Common myeloid progenitor, CD34-positive (primary cell): ENCODE measurements at regions not wholly inside any gene's neighbourhood (a gene's known extent, or its start where the extent isn't known, plus 50 kb on each side); places are given as distances from the start of the nearest gene placed in this dataset.

Source experiments
- CTCF ChIA-PET: fragments of 350-600 bp; sonication (Branson Sonifier 250); formaldehyde crosslinking; loops from one replicate; lab custom pipeline; 2021; ENCODE audit warnings: antibody characterized with exemption; lab: Charles Lee
- POLR2A ChIA-PET: fragments of 350-600 bp; sonication (Branson Sonifier 250); formaldehyde crosslinking; loops from one replicate; lab custom pipeline; 2021; ENCODE audit warnings: antibody characterized with exemption; lab: Charles Lee
- DNase-seq, 3 donors: peaks; one replicate each; pipeline versions ENCODE4 v3.0.0 to v3.0.0-alpha.2; 2013
- H3K27ac ChIP-seq, 2 experiments: 1 replicate in 1 of 2; 2 replicates in 1 of 2; pipeline ENCODE4 v1.7.0; 2013; ENCODE audit warnings: inconsistent platforms in 2 of 2, low read length in 2 of 2, mild to moderate bottlenecking in 2 of 2, low read depth in 1 of 2, moderate library complexity in 1 of 2; ENCODE audit not compliant: severe bottlenecking in 2 of 2, insufficient read depth in 1 of 2, poor library complexity in 1 of 2
- H3K27me3 ChIP-seq, 5 experiments: replicated peaks in 2 of 5; 1 replicate in 3 of 5; 2 replicates in 2 of 5; pipeline versions ENCODE4 v1.6.1 to v1.7.0; 2013; ENCODE audit warnings: low read length in 4 of 5, mild to moderate bottlenecking in 2 of 5, moderate library complexity in 2 of 5, inconsistent platforms in 1 of 5; ENCODE audit not compliant: insufficient read depth in 5 of 5, control insufficient read depth in 4 of 5
- H3K36me3 ChIP-seq, 4 experiments: 1 replicate in 2 of 4; 2 replicates in 2 of 4; pipeline versions ENCODE4 v1.6.1 to v1.7.0; 2013; ENCODE audit warnings: low read length in 3 of 4, control low read depth in 1 of 4, mild to moderate bottlenecking in 1 of 4; ENCODE audit not compliant: control insufficient read depth in 4 of 4, insufficient read depth in 4 of 4
- H3K4me1 ChIP-seq, 4 experiments: 1 replicate in 3 of 4; 2 replicates in 1 of 4; pipeline versions ENCODE4 v1.6.1 to v1.7.1; 2013; ENCODE audit warnings: low read length in 3 of 4, mild to moderate bottlenecking in 3 of 4, control low read depth in 1 of 4, inconsistent platforms in 1 of 4, moderate library complexity in 1 of 4; ENCODE audit not compliant: control insufficient read depth in 4 of 4, insufficient read depth in 4 of 4; ENCODE audit errors: control extremely low read depth in 1 of 4
- H3K4me3 ChIP-seq, 7 experiments: 1 replicate in 4 of 7; 2 replicates in 3 of 7; pipeline versions ENCODE4 v1.5.1 to v1.7.0; 2013; ENCODE audit warnings: mild to moderate bottlenecking in 7 of 7, low read length in 6 of 7, moderate library complexity in 6 of 7, inconsistent platforms in 2 of 7, low read depth in 2 of 7, control low read depth in 1 of 7; ENCODE audit not compliant: insufficient read depth in 4 of 7, control insufficient read depth in 1 of 7; ENCODE audit errors: extremely low read depth in 1 of 7
- H3K9me3 ChIP-seq, 5 experiments: 1 replicate in 4 of 5; 2 replicates in 1 of 5; pipeline versions ENCODE4 v1.6.1 to v1.7.1; 2013; ENCODE audit warnings: low read length in 4 of 5, mild to moderate bottlenecking in 2 of 5, inconsistent platforms in 1 of 5, low read depth in 1 of 5, moderate library complexity in 1 of 5; ENCODE audit not compliant: control insufficient read depth in 4 of 5, insufficient read depth in 2 of 5; ENCODE audit errors: control extremely low read depth in 1 of 5
- WGBS: methylation state at CpG from one replicate; pipeline ENCODE4 v1.1.5; 2013; ENCODE audit not compliant: insufficient coverage; 5-methylcytosine and 5-hydroxymethylcytosine counted together

- no peaks in the 10 kb centered on the region for H3K27me3 ChIP-seq
- DNase-seq: no peak
- no peaks in the 10 kb centered on the region for H3K36me3 ChIP-seq
- WGBS: 93% methylated on average over 16 of the region's 22 CpGs
- no peak overlapping the region for H3K27ac ChIP-seq
- H3K9me3 ChIP-seq: no peaks in the 10 kb centered on the region
- ChIA-PET CTCF (interaction anchor here (1.5 kb wide), 1 partner anchor 123 kb away, joined by 3 read pairs; no protein-coding TSS in a partner anchor), POLR2A (no interaction called here)
- no peak overlapping the region for H3K4me3 ChIP-seq
- H3K4me1 ChIP-seq: peaks cover 17 to 44% (median 38%) of the 10 kb centered on the region in 4 experiments
Observed at GRCh38 chr9:91160181-91160580, 201.5 kb downstream of the AUH start.

- no peak overlapping the region for H3K27ac ChIP-seq
- peaks cover 17 to 50% (median 43%) of the 10 kb centered on the region in 4 experiments for H3K4me1 ChIP-seq
- no peak for DNase-seq
- H3K9me3 ChIP-seq: no peaks in the 10 kb centered on the region
- H3K27me3 ChIP-seq: no peaks in the 10 kb centered on the region
- H3K36me3 ChIP-seq: no peaks in the 10 kb centered on the region
- ChIA-PET CTCF (interaction anchor here (1.0 to 1.5 kb wide), 3 partner anchors 9 to 124 kb away, joined by 3 to 4 read pairs (median 3); no protein-coding TSS in a partner anchor), POLR2A (no interaction called here)
- H3K4me3 ChIP-seq: no peak overlapping the region
- 97% methylated on average over 17 of the region's 31 CpGs for WGBS
Observed at GRCh38 chr9:91160599-91161464, 200.9 kb downstream of the AUH start.

- no peak overlapping the region for H3K4me3 ChIP-seq
- no peaks in the 10 kb centered on the region for H3K9me3 ChIP-seq
- 90% methylated on average over 8 of the region's 13 CpGs for WGBS
- no peaks in the 10 kb centered on the region for H3K27me3 ChIP-seq
- CTCF ChIA-PET: interaction anchor here (1.0 to 1.5 kb wide), 3 partner anchors 9 to 125 kb away, joined by 3 to 4 read pairs (median 3); no protein-coding TSS in a partner anchor
- H3K27ac ChIP-seq: no peak overlapping the region
- DNase-seq: no peak
- POLR2A ChIA-PET: interaction anchor here (1.8 kb wide), 1 partner anchor 10 kb away, joined by 7 read pairs; no protein-coding TSS in a partner anchor
- H3K4me1 ChIP-seq: peaks cover 17 to 56% (median 47%) of the 10 kb centered on the region in 4 experiments
- no peaks in the 10 kb centered on the region for H3K36me3 ChIP-seq
Observed at GRCh38 chr9:91161465-91162300, 200.0 kb downstream of the AUH start.

- H3K27me3 ChIP-seq: no peaks in the 10 kb centered on the region
- no peaks in the 10 kb centered on the region for H3K36me3 ChIP-seq
- no peak overlapping the region for H3K27ac ChIP-seq
- peak overlapping the region in 1 of 7 experiments; percentile 23 for H3K4me3 ChIP-seq
- peaks cover 17 to 56% (median 47%) of the 10 kb centered on the region in 4 experiments for H3K4me1 ChIP-seq
- DNase-seq: peak in 2 of 3 donors; percentile 80 to 83
- ChIA-PET CTCF (no interaction called here), POLR2A (interaction anchor here (1.8 kb wide), 1 partner anchor 11 kb away, joined by 7 read pairs; no protein-coding TSS in a partner anchor)
- no peaks in the 10 kb centered on the region for H3K9me3 ChIP-seq
- 17% methylated on average over 5 of the region's 5 CpGs for WGBS
Observed at GRCh38 chr9:91162311-91162710, 199.4 kb downstream of the AUH start.

GRCh38 chr9:91162784-91163443 is 198.8 kb downstream of the AUH start:
- peak; percentile 43 to 76 (median 71) for DNase-seq

GRCh38 chr9:91163444-91163772 is 198.3 kb downstream of the AUH start:
- WGBS: 70% methylated on average over 5 of the region's 8 CpGs
- Histone ChIP-seq H3K27me3 (no peaks in the 10 kb centered on the region), H3K9me3 (no peaks in the 10 kb centered on the region), H3K4me3 (no peak overlapping the region), H3K27ac (no peak overlapping the region), H3K36me3 (no peaks in the 10 kb centered on the region), H3K4me1 (peaks cover 17 to 56% (median 47%) of the 10 kb centered on the region in 4 experiments)
- POLR2A ChIA-PET: interaction anchor here (1.8 to 2.3 kb wide), 3 partner anchors 12 to 29 kb away, joined by 5 to 18 read pairs (median 7); no protein-coding TSS in a partner anchor
- CTCF ChIA-PET: interaction anchor here (1.1 to 3.7 kb wide), 4 partner anchors 10 to 257 kb away, joined by 3 to 22 read pairs (median 8); no protein-coding TSS in a partner anchor
- DNase-seq: no peak

More at GRCh38 chr9:91162784-91163443, 198.8 kb downstream of the AUH start:
- Histone ChIP-seq H3K9me3 (no peaks in the 10 kb centered on the region), H3K27me3 (no peaks in the 10 kb centered on the region), H3K4me3 (peak overlapping the region in 2 of 7 experiments; percentile 14 to 23), H3K36me3 (no peaks in the 10 kb centered on the region), H3K27ac (no peak overlapping the region), H3K4me1 (peaks cover 17 to 56% (median 47%) of the 10 kb centered on the region in 4 experiments)
- WGBS: 18% methylated on average over 15 of the region's 16 CpGs
- ChIA-PET POLR2A (interaction anchor here (1.8 kb wide), 2 partner anchors 12 to 29 kb away, joined by 5 to 7 read pairs; no protein-coding TSS in a partner anchor), CTCF (interaction anchor here (1.1 to 3.7 kb wide), 3 partner anchors 10 to 258 kb away, joined by 3 to 22 read pairs (median 4); no protein-coding TSS in a partner anchor)
